Heart left ventricle (tissue), 13 donors: ENCODE measurements at regions not wholly inside any gene's neighbourhood (a gene's known extent, or its start where the extent isn't known, plus 50 kb on each side); places are given as distances from the start of the nearest gene placed in this dataset.

Experiments
- CTCF ChIP-seq, 12 donors: fragments of 200-600 bp; sonication (generic) in 4 of 12; IDR thresholded peaks; one replicate each; pipeline versions ENCODE4 v1.5.0 to v1.8.0; 2018 to 2022; ENCODE audit warnings: antibody characterized with exemption in 12 of 12, mild to moderate bottlenecking in 5 of 12
- POLR2A ChIP-seq, 2 donors: fragments of 450-650 bp; IDR thresholded peaks; one replicate each; pipeline ENCODE4 v1.6.1; 2017; ENCODE audit warnings: antibody characterized with exemption in 2 of 2, mild to moderate bottlenecking in 2 of 2, moderate library complexity in 2 of 2
- donor health status: ischemic (EF 13 %, LVEDD 7.1; RV severe dilation, severe dysfunction).
- donor health status: DM: no; HTN: yes; CAD: no.
- donor health status: DM: no; HTN: no; CAD: no.
- donor health status: ischemic (EF 25% LVEDD 6.9; RV normal size, moderate dysfunction).
- donor health status: ischemic (EF 25% LVEDD 5.7; RV mildly dilated, moderate dysfunction).
- donor health status: ischemic (EF 35%, LVEDD 5.7; RV mildly dilated, moderate dysfunction).
- donor health status: nonischemic (EF 11% LVEDD 7.7; RV severe dilation, severe dysfunction).
- donor health status: DM: yes; HTN: yes; CAD: no.
- donor health status: PGD.
- donor health status: ischemic (EF 29% LVEDD 5.4; RV normal size, mild dysfunction).
- donor health status: nonischemic (EF 23%, LVEDD 6.1; RV moderate dilation, normal function).

GRCh38 chr12:66065641-66066136, 64.9 kb downstream of the LLPH start:
- TF ChIP-seq CTCF (IDR thresholded peaks at IDR 0.05) (no peak), POLR2A (IDR thresholded peaks at IDR 0.05) (no peak)
